ENCODE measurements at regions not wholly inside any gene's neighbourhood (a gene's known extent, or its start where the extent isn't known, plus 50 kb on each side); places are given as distances from the start of the nearest gene placed in this dataset.
"Not testable (repeated sequence)": the region's sequence is repeated elsewhere in the genome, so short reads cannot be mapped to it uniquely, and the experiment has no call there.

DNA sequence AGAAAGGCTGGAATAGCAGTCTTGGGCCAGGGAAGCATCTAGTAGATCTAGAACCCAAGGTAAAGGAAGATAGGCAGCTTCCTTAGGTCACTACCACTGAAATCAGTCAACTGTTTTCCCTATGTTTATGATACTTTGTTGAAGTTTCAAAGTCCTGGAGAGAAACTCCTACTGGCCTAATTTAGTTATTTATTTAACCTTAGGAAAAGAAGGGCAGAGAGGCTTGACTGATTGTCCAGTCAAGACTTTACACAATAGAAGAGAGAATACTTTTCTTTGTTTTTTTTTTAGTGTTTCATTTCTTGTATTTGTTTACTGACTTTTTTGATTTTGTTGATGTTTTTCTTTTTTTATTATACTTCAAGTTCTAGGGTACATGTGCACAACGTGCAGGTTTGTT is 138.9 kb upstream of the PHYHIPL start:
- DNase-seq (ENCODE audit: low read depth), result no peak

DNA sequence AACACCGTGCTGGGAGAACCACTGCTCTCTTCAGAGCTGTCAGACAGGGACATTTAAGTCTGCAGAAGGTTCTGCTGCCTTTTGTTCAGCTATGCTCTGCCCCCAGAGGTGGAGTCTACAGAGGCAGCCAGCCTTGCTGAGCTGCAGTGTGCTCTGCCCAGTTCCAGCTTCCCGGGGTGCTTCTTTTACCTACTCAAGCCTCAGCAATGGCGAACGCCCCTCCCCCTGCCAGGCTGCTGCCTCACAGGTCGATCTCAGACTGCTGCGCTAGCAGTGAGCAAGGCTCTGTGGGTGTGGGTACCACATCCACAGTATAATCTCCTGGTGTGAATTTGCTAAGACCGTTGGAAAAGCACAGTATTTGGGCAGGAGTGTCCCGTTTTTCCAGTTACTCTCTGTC is 133.1 kb upstream of the PHYHIPL start:
- DNase-seq (ENCODE audit: low read depth), result not testable (repeated sequence)

DNA sequence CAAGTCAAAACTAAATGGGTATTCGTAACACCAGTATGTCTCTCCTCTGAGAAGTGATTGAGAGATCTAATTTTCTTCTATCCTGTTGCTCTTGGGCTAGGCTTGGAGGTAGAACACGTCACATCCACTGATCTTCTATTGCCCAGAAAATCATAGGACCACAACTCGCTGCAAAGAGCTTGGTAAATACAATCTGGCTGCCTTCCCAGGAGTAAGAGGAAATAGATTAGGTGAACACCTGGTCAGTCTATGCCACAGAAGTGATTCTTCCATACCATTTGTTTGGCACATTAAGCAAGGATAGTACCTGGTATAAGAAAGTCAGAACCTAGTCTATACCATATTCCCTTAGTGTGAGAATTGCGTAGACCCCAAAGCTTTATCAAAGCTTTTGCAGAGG is 129.3 kb upstream of the PHYHIPL start:
- no peak for DNase-seq (ENCODE audit: low read depth)

- no peak for DNase-seq (ENCODE audit: low read depth)
These were observed 128.4 kb upstream of the PHYHIPL start for GRCh38 chr10:59047957-59048618.

GRCh38 chr10:59053502-59053901 is 122.9 kb upstream of the PHYHIPL start:
- DNase-seq (ENCODE audit: low read depth), result not testable (repeated sequence)

GRCh38 chr10:59055045-59055444 is 121.4 kb upstream of the PHYHIPL start:
- peak; percentile 20 for DNase-seq (ENCODE audit: low read depth)

DNA sequence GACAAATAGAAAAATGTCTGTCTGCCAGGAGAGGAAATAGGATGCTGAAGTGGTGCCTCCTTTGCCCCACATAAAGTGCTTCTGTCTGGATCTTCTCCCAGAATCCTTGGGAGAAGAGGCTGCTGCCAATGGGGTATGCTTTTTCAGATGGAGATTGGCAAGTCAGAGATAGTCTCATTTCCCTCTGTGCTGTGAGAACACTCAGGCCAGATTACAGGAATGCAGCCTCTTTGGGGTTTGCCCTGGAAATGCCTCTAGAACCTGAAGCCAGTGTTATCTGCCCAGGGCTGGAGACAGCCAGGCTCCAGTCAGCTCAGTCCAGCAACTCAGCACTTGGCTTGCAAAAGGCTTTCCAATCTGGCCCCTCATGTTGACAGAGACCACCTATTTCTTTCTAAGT is 119.1 kb upstream of the PHYHIPL start:
- no peak for DNase-seq (ENCODE audit: low read depth)

GRCh38 chr10:59060852-59061251 is 115.6 kb upstream of the PHYHIPL start:
- no peak for DNase-seq (ENCODE audit: low read depth)

DNA sequence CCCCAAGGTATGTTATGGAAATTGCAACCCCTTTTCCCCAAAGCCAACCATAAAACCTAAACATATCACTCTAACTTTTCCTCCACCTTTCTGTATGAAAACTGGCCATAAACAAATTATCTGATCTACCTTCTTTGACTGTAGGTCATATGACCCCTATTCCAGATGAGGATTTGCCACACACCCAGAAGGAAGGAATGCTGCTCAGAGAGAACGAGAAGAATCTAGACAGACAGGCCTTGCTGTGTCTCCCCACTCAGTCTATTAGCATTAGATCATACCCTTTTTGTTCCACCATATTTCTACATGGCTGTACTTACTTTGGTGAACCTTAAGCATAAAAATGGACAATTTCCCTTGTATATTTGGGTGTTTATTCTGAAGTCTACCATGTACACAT is 113.0 kb upstream of the PHYHIPL start:
- no peak for DNase-seq (ENCODE audit: low read depth)

- no peak for DNase-seq (ENCODE audit: low read depth)
These were observed 112.3 kb upstream of the PHYHIPL start for GRCh38 chr10:59064080-59064692.

DNA sequence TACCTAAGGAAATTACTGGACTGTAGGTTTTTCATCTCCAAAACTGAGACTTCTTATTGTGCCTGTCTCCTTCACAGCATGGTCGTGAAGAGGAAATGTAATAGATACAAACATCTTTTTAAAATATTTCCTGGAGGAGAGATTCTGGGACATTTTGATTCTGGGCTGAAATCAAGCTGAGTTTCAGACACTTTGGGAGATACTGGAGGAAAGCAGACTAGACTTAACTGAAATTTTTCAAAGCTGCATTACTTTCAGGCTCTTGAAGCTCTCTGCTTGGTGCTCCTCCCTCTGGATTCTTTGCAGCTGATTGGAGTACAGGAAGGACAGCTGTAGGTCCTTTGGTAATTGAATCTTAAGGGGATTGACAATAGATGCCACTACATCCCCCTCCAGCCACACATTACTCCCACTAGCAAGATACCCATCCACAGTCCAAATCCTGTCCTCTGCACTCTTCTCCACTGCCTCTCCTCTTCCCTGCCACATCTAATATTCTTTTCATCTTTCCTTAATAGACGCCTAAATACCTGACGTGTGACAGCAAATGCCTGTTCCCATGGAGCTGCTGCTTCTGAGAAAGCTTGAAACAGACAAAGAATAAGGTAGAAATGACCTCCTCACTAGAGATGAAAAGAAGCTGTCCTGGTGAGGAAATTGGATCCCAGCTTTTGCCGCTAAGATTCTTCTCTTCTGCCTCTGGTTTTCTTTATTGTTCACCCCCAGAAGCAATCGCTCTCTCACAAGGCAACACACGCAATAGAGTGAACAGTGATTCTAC is 111.5 kb upstream of the PHYHIPL start:
- no peak for DNase-seq (ENCODE audit: low read depth)

DNA sequence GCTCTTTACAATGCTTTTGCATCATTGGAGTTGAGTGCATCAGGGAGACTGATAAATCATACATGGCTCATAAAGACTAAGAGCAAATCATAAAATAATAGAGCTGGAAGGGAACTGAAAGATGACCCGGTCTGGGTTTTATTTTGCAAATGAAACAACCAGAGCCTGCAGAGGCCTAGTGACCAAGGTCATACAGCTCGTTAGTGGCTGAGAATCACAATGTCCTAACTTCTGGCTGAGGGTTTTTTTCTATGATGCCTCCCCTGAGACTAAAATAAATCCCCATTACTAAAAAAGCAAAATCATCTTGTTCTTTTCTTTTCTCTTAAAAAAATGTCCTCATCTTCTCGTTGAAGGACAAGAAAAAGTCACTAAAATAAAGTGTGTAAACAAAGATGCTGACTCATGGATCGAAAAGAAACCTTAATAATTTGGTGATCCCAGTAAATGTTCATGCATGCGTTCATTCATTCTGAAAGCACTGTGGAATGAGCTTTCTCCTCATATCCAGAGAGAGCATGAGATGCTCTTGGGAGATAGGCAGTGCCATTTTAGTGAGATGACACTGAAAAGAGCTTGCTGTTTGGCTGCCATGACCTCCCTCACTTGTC is 107.8 kb upstream of the PHYHIPL start:
- DNase-seq (ENCODE audit: low read depth), result no peak

GRCh38 chr10:59072038-59072437 is 104.4 kb upstream of the PHYHIPL start:
- no peak for DNase-seq (ENCODE audit: low read depth)

- DNase-seq (ENCODE audit: low read depth), result no peak
These were observed 102.9 kb upstream of the PHYHIPL start for GRCh38 chr10:59073456-59074053.

DNA sequence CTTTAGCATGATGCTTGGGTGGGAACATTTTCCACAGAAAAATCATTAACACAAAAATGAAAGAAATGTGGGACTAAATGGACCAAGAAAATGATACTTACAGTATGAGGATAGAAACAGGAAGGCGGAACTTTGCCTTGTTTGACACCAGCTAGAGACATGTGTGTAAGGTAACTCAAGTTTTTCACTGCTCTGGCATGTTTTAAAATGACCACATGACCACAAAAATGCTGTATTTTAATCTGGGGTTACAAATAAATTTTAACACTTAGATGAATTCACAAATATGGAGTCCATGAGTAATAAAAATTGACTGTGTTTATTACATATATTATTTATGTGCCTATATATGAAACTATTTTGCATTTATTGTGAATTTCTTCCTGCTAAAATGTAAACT is 100.9 kb upstream of the PHYHIPL start:
- DNase-seq (ENCODE audit: low read depth), result no peak

DNA sequence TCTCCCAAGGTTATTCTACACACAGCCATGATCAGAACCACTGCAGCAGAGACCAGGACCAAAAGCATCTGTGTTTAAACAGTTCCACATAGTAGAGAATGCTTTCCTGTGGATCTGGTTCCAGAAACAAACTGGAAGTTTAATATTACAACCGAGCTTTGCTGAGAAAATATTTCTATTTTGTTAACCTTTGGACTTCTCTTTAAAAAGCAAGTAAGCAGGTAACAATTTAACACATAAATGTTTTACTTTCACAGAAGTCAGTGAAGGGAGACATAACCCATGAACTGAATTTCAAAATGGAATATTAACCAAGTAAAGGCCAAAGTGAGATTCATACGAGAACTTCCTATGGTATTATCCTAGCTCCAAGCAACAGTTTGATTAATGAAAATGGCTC is 98.6 kb upstream of the PHYHIPL start:
- DNase-seq (ENCODE audit: low read depth), result no peak

- peak; percentile 4 for DNase-seq (ENCODE audit: low read depth)
These were observed 97.5 kb upstream of the PHYHIPL start for GRCh38 chr10:59078978-59079377.

- DNase-seq (ENCODE audit: low read depth), result peak; percentile 68
These were observed 96.8 kb upstream of the PHYHIPL start for GRCh38 chr10:59079386-59080226.

DNA sequence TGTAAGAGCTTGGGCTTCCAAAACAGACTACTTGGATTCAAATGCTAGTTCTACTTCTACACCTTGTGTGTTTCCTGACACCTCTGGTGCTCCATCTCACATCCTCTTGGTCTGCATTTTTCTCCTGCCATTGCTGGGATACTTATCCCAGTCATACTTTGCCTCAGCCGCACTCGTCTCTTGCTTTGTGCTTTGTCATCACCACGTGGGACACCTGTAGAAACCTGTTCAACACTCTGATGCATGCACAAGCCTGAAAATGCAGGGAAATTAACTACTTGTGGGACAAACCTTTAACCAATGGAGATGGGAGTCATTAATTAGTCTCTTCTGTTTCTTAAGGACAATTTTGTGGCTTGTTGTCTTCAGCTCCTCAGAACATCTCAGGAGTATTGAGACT is 94.2 kb upstream of the PHYHIPL start:
- no peak for DNase-seq (ENCODE audit: low read depth)

DNA sequence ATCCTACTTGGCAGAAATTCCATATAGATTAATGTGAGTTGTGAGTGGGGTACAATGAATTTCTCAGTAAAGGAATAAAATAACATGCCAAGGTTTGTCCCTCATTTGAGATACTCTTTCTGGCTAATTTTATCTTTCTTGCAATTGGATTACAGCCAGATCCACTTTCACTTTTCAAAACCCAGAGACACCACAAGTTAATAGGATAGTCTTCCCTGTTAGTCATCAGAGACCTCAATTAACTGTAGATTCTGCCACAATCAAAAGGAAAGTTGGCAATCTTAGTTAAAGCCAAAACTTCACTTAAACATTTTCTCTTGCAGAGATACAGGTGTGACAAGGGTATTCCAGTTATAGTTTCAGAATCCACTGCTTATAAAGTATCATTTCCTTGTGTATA is 91.4 kb upstream of the PHYHIPL start:
- no peak for DNase-seq (ENCODE audit: low read depth)

GRCh38 chr10:59085711-59086502 is 90.5 kb upstream of the PHYHIPL start:
- no peak for DNase-seq (ENCODE audit: low read depth)

Measured in HS-5 (cell line).